Esophagus muscularis mucosa (tissue), 4 donors: ENCODE measurements at regions not wholly inside any gene's neighbourhood (a gene's known extent, or its start where the extent isn't known, plus 50 kb on each side); places are given as distances from the start of the nearest gene placed in this dataset.

Source experiments
- DNase-seq: peaks from one replicate; pipeline ENCODE4 v3.0.0-alpha.2; 2017; ENCODE audit errors: extremely low spot score
- H3K27ac ChIP-seq, 4 donors: fragments of 200-600 bp; sonication (generic); replicated peaks in 1 of 4; 1 replicate in 3 of 4; 2 replicates in 1 of 4; pipeline ENCODE4 v1.5.1; 2016 to 2019; ENCODE audit warnings: mild to moderate bottlenecking in 1 of 4
- H3K27me3 ChIP-seq, 4 donors: fragments of 200-600 bp; sonication (generic); one replicate each; pipeline versions ENCODE4 v1.5.1 to v1.6.0; 2016 to 2019
- H3K36me3 ChIP-seq, 4 donors: fragments of 200-600 bp; sonication (generic); one replicate each; pipeline ENCODE4 v1.5.1; 2016 to 2019
- H3K4me1 ChIP-seq, 4 donors: fragments of 200-600 bp; sonication (generic); one replicate each; pipeline ENCODE4 v1.5.1; 2016 to 2019
- H3K4me3 ChIP-seq, 4 donors: fragments of 200-600 bp; sonication (generic); 1 replicate in 2 of 4; 2 replicates in 2 of 4; pipeline ENCODE4 v1.5.1; 2016 to 2019; ENCODE audit warnings: mild to moderate bottlenecking in 4 of 4, moderate library complexity in 1 of 4
- H3K9me3 ChIP-seq, 4 donors: fragments of 200-600 bp; sonication (generic); 1 replicate in 3 of 4; 2 replicates in 1 of 4; pipeline ENCODE4 v1.5.1; 2016 to 2019
- CTCF ChIP-seq, 3 experiments: fragments of 200-600 bp in 2 of 3; fragments of 450-650 bp in 1 of 3; sonication (generic) in 2 of 3; IDR thresholded peaks; one replicate each; pipeline ENCODE4 v1.5.1; 2017 to 2019; ENCODE audit warnings: antibody characterized with exemption in 3 of 3, mild to moderate bottlenecking in 2 of 3, moderate library complexity in 1 of 3
- EP300 ChIP-seq: sonication (generic); formaldehyde crosslinking; IDR thresholded peaks from one replicate; pipeline ENCODE4 v1.6.1; 2017; ENCODE audit warnings: antibody characterized with exemption
- POLR2A ChIP-seq: fragments of 450-650 bp; IDR thresholded peaks from one replicate; pipeline ENCODE4 v1.6.1; 2017; ENCODE audit warnings: antibody characterized with exemption, moderate library complexity, mild to moderate bottlenecking, low read depth
- POLR2AphosphoS5 ChIP-seq, 2 donors: sonication (generic); formaldehyde crosslinking; IDR thresholded peaks; one replicate each; pipeline ENCODE4 v1.6.1; 2017; ENCODE audit warnings: antibody characterized with exemption in 2 of 2
- WGBS: methylation state at CpG from one replicate; pipeline ENCODE4 v1.1.5; 2018; 5-methylcytosine and 5-hydroxymethylcytosine counted together
- intact Hi-C: fragments of 100-400 bp; cut with DNase I; formaldehyde crosslinking; loops from one replicate; pipeline ENCODE4 v1.15.1; 2023

GRCh38 chr7:47093320-47094234 lies 488.3 kb downstream of the TNS3 start:
- no peaks in the 10 kb centered on the region for H3K9me3 ChIP-seq
- H3K4me1 ChIP-seq = peaks cover 0 to 7% (median 4%) of the 10 kb centered on the region in 4 donors
- DNase-seq = peak; percentile 88
- TF ChIP-seq CTCF (IDR thresholded peaks at IDR 0.05) (no peak), EP300 (no peak), POLR2A (no peak), POLR2AphosphoS5 (IDR thresholded peaks at IDR 0.05) (no peak)
- 72% methylated on average over 7 of the region's 7 CpGs for WGBS
- no peaks in the 10 kb centered on the region for H3K36me3 ChIP-seq
- no peaks in the 10 kb centered on the region for H3K27me3 ChIP-seq
- no peak overlapping the region for H3K4me3 ChIP-seq
- intact Hi-C loops = no loop called here
- H3K27ac ChIP-seq = no peak overlapping the region

DNA sequence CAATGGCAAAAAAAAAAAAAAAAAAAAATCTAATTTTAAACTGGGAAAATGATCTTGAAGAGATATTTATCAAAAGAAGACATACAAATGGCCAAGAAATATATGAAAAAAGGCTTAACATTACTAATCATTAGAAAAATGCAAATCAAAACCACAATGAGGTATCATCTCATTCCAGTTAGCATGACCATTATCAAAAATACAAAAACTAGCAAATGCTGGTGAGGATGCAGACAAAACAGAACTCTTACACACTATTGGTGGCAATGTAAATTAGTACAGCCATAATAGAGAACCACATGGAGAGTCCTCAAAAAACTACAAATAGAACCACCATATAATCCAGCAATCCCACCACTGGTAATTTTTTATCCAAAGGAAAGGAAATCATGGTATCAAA lies 489.6 kb downstream of the TNS3 start:
- intact Hi-C loops = no loop called here
- DNase-seq = no peak
- H3K9me3 ChIP-seq = no peaks in the 10 kb centered on the region
- peaks cover 0 to 12% (median 8%) of the 10 kb centered on the region in 4 donors for H3K4me1 ChIP-seq
- no peak overlapping the region for H3K27ac ChIP-seq
- no peaks in the 10 kb centered on the region for H3K36me3 ChIP-seq
- no peak overlapping the region for H3K4me3 ChIP-seq
- H3K27me3 ChIP-seq = no peaks in the 10 kb centered on the region
- TF ChIP-seq CTCF (IDR thresholded peaks at IDR 0.05) = no peak
- TF ChIP-seq POLR2A = no peak
- TF ChIP-seq POLR2AphosphoS5 (IDR thresholded peaks at IDR 0.05) = no peak
- no peak for TF ChIP-seq EP300

GRCh38 chr7:47091141-47091540 lies 490.8 kb downstream of the TNS3 start:
- H3K4me1 ChIP-seq = peaks cover 0 to 12% (median 8%) of the 10 kb centered on the region in 4 donors
- H3K36me3 ChIP-seq = no peaks in the 10 kb centered on the region
- H3K27me3 ChIP-seq = no peaks in the 10 kb centered on the region
- no peaks in the 10 kb centered on the region for H3K9me3 ChIP-seq
- no peak for TF ChIP-seq EP300
- TF ChIP-seq POLR2A = no peak
- TF ChIP-seq POLR2AphosphoS5 (IDR thresholded peaks at IDR 0.05) = no peak
- no peak for TF ChIP-seq CTCF (IDR thresholded peaks at IDR 0.05)
- H3K4me3 ChIP-seq = no peak overlapping the region
- 76% methylated on average over 3 of the region's 3 CpGs for WGBS
- intact Hi-C loops = no loop called here
- DNase-seq = no peak
- no peak overlapping the region for H3K27ac ChIP-seq

GRCh38 chr7:47089461-47089860 lies 492.4 kb downstream of the TNS3 start:
- 77% methylated on average over 6 of the region's 6 CpGs for WGBS
- TF ChIP-seq POLR2A (no peak), EP300 (no peak), CTCF (IDR thresholded peaks at IDR 0.05) (no peak), POLR2AphosphoS5 (IDR thresholded peaks at IDR 0.05) (no peak)

More at GRCh38 chr7:47089461-47089860, 492.4 kb downstream of the TNS3 start:
- DNase-seq = no peak
- Histone ChIP-seq H3K4me1 (peaks cover 0 to 12% (median 8%) of the 10 kb centered on the region in 4 donors), H3K4me3 (no peak overlapping the region), H3K27me3 (no peaks in the 10 kb centered on the region), H3K9me3 (no peaks in the 10 kb centered on the region), H3K27ac (no peak overlapping the region), H3K36me3 (no peaks in the 10 kb centered on the region)
- intact Hi-C loops = loop anchor here (2.0 to 10.0 kb wide), 5 partner anchors 93 to 1169 kb away; partner anchors contain the start of gene IGFBP3
